ENCODE measurements at regions not wholly inside any gene's neighbourhood (a gene's known extent, or its start where the extent isn't known, plus 50 kb on each side); places are given as distances from the start of the nearest gene placed in this dataset.
A peak's percentile ranks its signal among the peaks of the same experiment; 100 is the strongest.
"Not testable (repeated sequence)": the region's sequence is repeated elsewhere in the genome, so short reads cannot be mapped to it uniquely, and the experiment has no call there.

DNA sequence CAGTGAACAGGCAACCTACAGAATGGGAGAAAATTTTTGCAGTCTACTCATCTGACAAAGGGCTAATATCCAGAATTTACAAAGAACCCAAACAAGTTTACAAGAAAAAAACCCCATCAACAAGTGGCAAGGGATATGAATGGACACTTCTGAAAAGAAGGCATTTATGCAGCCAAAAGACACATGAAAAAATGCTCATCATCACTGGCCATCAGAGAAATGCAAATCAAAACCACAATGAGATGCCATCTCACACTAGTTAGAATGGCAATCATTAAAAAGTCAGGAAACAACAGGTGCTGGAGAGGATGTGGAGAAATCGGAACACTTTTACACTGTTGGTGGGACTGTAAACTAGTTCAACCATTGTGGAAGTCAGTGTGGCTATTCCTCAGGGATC is 80.3 kb downstream of the ZNF474 start:
- not testable (repeated sequence) for DNase-seq (ENCODE audit: low spot score)

- no peak for DNase-seq (ENCODE audit: low spot score)
These were observed 89.4 kb downstream of the ZNF474 start for GRCh38 chr5:122218778-122219177.

- DNase-seq (ENCODE audit: low spot score), result no peak
These were observed 90.3 kb downstream of the ZNF474 start for GRCh38 chr5:122219436-122220166.

DNA sequence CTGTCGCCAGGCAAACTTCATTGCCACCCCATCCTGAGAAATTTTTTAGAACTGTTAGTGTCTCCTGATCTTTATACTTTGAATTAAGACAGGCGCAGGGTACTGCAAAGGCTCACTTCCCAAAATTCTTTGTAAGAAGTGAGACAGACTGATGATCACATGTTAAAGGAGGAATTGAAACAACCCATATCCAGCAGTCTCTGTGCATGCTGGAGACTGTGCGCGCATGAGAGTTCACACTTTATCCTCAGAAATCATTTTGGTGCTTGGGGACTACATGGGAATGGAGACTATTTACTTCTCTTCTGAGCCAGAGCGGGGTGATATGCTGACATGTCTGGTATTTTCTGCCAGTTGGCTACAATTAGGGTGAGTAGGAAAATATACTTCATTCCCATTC is 91.2 kb downstream of the ZNF474 start:
- DNase-seq (ENCODE audit: low spot score), result no peak

- DNase-seq (ENCODE audit: low spot score), result no peak
These were observed 90.2 kb upstream of the SNCAIP start for GRCh38 chr5:122221857-122222256.

- DNase-seq (ENCODE audit: low spot score), result no peak
These were observed 89.5 kb upstream of the SNCAIP start for GRCh38 chr5:122222580-122222979.

- no peak for DNase-seq (ENCODE audit: low spot score)
These were observed 83.2 kb upstream of the SNCAIP start for GRCh38 chr5:122228728-122229392.

GRCh38 chr5:122229551-122229950 is 82.5 kb upstream of the SNCAIP start:
- DNase-seq (ENCODE audit: low spot score), result no peak

- DNase-seq (ENCODE audit: low spot score), result no peak
These were observed 75.6 kb upstream of the SNCAIP start for GRCh38 chr5:122236270-122237040.

DNA sequence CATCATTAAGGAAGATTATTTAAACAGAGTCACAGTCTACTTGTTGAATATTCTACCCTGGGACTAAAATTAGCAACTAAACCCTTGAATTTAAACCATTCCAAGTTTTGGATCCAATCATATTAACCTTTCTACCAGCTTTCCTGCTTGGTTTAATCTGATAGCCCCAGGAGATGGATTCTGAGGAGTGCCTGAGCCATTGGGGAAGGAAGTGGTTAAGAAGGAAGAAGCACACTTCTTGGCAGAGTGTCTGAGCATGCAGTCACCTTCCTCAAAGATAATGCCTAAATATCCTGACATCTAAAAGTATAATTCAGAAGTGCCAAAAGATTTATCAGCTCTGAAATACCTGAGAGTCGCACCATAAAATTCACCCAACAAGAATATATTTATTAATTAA is 74.1 kb upstream of the SNCAIP start:
- no peak for DNase-seq (ENCODE audit: low spot score)

DNA sequence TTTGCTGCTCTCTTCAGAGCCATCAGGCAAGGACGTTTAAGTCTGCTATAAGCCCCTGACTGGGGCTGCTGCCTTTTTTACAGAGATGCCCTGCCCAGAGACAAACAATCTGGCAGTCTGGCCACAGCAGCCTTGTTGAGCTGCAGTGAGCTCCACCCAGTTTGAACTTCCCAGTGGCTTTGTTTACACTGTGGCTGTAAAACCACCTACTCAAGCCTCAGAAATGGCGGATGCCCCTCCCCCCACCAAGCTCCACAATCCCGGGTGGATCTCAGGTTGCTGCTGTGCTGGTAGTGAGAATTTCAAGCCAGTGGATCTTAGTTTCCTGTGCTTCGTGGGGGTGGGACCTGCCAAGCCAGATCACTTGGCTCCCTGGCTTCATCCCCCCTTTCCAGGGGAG is 59.7 kb upstream of the SNCAIP start:
- no peak for DNase-seq (ENCODE audit: low spot score)

GRCh38 chr5:122253794-122254193 is 58.2 kb upstream of the SNCAIP start:
- DNase-seq (ENCODE audit: low spot score), result no peak

GRCh38 chr5:122256388-122256787 is 55.6 kb upstream of the SNCAIP start:
- no peak for DNase-seq (ENCODE audit: low spot score)

- DNase-seq (ENCODE audit: low spot score), result no peak
These were observed 55.0 kb upstream of the SNCAIP start for GRCh38 chr5:122257000-122257399.

GRCh38 chr5:122258241-122258640 is 53.8 kb upstream of the SNCAIP start:
- no peak for DNase-seq (ENCODE audit: low spot score)

DNA sequence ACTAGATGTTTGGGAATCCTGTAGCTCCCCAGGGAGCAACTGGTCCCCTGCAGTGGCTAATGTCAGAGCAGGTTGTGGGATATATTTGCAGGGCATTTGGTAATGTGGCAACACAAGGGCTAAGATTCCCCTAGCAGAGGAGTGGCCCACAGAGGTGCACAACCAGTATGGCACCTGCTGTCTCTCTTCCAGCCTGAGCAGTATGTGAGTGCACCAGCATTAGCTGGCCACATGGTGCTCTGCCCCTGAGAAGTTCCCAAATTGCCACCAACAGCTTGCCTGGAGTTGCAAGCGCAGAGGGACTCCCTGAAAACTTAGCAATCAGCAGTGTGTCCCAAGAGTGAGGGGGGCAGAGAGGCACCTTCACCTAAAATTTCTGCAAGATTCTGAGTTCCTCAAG is 53.2 kb upstream of the SNCAIP start:
- no peak for DNase-seq (ENCODE audit: low spot score)

GRCh38 chr5:122259995-122260394 is 52.0 kb upstream of the SNCAIP start:
- DNase-seq (ENCODE audit: low spot score), result peak; percentile 77

GRCh38 chr5:122262103-122262502 is 49.9 kb upstream of the SNCAIP start:
- peak; percentile 24 for DNase-seq (ENCODE audit: low spot score)

Measured in AG20443 (cell line).